Keratinocyte (primary cell): ENCODE measurements at regions not wholly inside any gene's neighbourhood (a gene's known extent, or its start where the extent isn't known, plus 50 kb on each side); places are given as distances from the start of the nearest gene placed in this dataset.

Source experiments
- EZH2 ChIP-seq: IDR thresholded peaks from one replicate; pipeline ENCODE4 v1.6.1; 2012; ENCODE audit warnings: inconsistent platforms, mild to moderate bottlenecking, low read length, moderate library complexity
- TF ChIP-seq, protein P1 (sequence below), 3 experiments: IDR thresholded peaks in 1 of 3; conservative IDR thresholded peaks in 1 of 3; optimal IDR thresholded peaks in 1 of 3; 2 replicates in 2 of 3; 3 replicates in 1 of 3; pipeline versions ENCODE3 to v1.5.1; 2011; ENCODE audit warnings: low read length in 3 of 3, mild to moderate bottlenecking in 3 of 3, moderate library complexity in 2 of 3, control low read depth in 1 of 3, inconsistent platforms in 1 of 3; ENCODE audit not compliant: insufficient read depth in 2 of 3; ENCODE audit errors: extremely low read depth in 1 of 3

DNA sequence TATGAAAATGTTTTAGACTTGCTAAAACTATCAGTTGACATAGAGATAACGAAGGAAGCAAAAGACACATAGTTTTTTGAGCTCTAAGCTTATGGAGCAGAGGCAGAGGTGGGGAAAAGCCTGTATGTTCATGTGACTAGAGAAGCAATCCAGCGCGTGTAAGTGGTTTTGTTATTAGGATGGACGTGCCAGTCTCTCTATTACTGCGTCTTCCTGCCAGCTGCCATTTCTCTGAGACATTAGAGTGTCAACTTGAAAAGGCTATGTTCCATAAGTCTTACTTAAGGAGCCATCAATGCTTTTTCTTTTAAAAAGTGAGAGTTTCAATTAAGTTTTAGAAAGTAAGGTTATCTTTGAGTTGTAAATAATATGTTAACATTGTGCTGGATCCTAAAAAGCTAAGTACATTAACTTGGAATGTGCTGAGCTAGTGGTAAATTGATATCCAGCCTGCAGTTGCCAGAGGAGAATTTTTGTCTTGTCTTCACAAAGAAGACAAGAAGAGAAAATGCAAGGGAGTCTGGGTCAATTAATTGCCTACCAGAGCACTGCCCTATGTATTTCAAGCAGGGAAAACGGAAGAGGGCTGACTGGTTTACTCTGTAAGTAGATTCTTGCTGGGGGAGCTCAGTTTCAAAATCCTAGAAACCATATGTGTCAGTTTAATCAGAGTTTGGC is 161.8 kb upstream of the B3GALT2 start:
- TF ChIP-seq, protein P1, sequence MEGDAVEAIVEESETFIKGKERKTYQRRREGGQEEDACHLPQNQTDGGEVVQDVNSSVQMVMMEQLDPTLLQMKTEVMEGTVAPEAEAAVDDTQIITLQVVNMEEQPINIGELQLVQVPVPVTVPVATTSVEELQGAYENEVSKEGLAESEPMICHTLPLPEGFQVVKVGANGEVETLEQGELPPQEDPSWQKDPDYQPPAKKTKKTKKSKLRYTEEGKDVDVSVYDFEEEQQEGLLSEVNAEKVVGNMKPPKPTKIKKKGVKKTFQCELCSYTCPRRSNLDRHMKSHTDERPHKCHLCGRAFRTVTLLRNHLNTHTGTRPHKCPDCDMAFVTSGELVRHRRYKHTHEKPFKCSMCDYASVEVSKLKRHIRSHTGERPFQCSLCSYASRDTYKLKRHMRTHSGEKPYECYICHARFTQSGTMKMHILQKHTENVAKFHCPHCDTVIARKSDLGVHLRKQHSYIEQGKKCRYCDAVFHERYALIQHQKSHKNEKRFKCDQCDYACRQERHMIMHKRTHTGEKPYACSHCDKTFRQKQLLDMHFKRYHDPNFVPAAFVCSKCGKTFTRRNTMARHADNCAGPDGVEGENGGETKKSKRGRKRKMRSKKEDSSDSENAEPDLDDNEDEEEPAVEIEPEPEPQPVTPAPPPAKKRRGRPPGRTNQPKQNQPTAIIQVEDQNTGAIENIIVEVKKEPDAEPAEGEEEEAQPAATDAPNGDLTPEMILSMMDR (optimal IDR thresholded peaks at IDR 0.05 in 1 of 3, IDR thresholded peaks at IDR 0.05 in 1 of 3, conservative IDR thresholded peaks at IDR 0.05 in 1 of 3; ENCODE audit: extremely low read depth in 1 of 3, insufficient read depth in 2 of 3, low read length in 3 of 3) = no peak
- no peak for TF ChIP-seq EZH2
